CD4-positive, alpha-beta memory T cell (primary cell): ENCODE measurements at regions not wholly inside any gene's neighbourhood (a gene's known extent, or its start where the extent isn't known, plus 50 kb on each side); places are given as distances from the start of the nearest gene placed in this dataset.
"Not testable (repeated sequence)": the region's sequence is repeated elsewhere in the genome, so short reads cannot be mapped to it uniquely, and the experiment has no call there.

Experiments
- CTCF ChIA-PET: fragments of 350-600 bp; sonication (Branson Sonifier 250); formaldehyde crosslinking; loops from one replicate; lab custom pipeline; 2021; ENCODE audit warnings: inconsistent platforms; ENCODE audit not compliant: partially characterized antibody; lab: Charles Lee
- POLR2A ChIA-PET: fragments of 350-600 bp; sonication (Branson Sonifier 250); formaldehyde crosslinking; loops from one replicate; lab custom pipeline; 2021; ENCODE audit not compliant: partially characterized antibody; lab: Charles Lee
- DNase-seq, 5 donors: peaks; one replicate each; pipeline versions ENCODE4 v3.0.0 to v3.0.0-alpha.2; 2020 to 2022; ENCODE audit warnings: mixed read lengths in 1 of 5
- H3K27ac ChIP-seq: one replicate; pipeline ENCODE4 v1.7.0; 2013; ENCODE audit warnings: low read depth, low read length
- H3K27me3 ChIP-seq: 2 replicates; pipeline ENCODE4 v1.7.0; 2013; ENCODE audit warnings: mild to moderate bottlenecking, low read length, moderate library complexity; ENCODE audit not compliant: insufficient read depth
- H3K36me3 ChIP-seq: 2 replicates; pipeline ENCODE4 v1.7.0; 2013; ENCODE audit warnings: mild to moderate bottlenecking, low read length, moderate library complexity; ENCODE audit not compliant: insufficient read depth
- H3K4me1 ChIP-seq: 2 replicates; pipeline ENCODE4 v1.7.0; 2013; ENCODE audit warnings: mild to moderate bottlenecking, low read length, moderate library complexity; ENCODE audit not compliant: insufficient read depth
- H3K4me3 ChIP-seq, 2 donors: one replicate each; pipeline ENCODE4 v1.7.0; 2013; ENCODE audit warnings: low read length in 2 of 2, mild to moderate bottlenecking in 1 of 2
- H3K9me3 ChIP-seq, 2 donors: one replicate each; pipeline ENCODE4 v1.7.0; 2013; ENCODE audit warnings: low read length in 2 of 2, control low read depth in 1 of 2; ENCODE audit not compliant: control insufficient read depth in 1 of 2
- H3K27ac Mint-ChIP-seq, 7 donors: one replicate each; pipeline ENCODE4 v1.8.0; 2020 to 2021; ENCODE audit warnings: mixed read lengths in 7 of 7, mild to moderate bottlenecking in 6 of 7, inconsistent platforms in 3 of 7, moderate library complexity in 3 of 7
- H3K27me3 Mint-ChIP-seq, 2 donors: one replicate each; pipeline ENCODE4 v1.8.0; 2020 to 2021; ENCODE audit warnings: mixed read lengths in 2 of 2
- H3K36me3 Mint-ChIP-seq, 2 donors: one replicate each; pipeline ENCODE4 v1.8.0; 2020 to 2021; ENCODE audit warnings: mixed read lengths in 2 of 2, inconsistent platforms in 1 of 2, mild to moderate bottlenecking in 1 of 2
- H3K4me1 Mint-ChIP-seq, 4 donors: one replicate each; pipeline ENCODE4 v1.8.0; 2020 to 2021; ENCODE audit warnings: mixed read lengths in 4 of 4, mild to moderate bottlenecking in 1 of 4
- H3K4me3 Mint-ChIP-seq, 8 donors: one replicate each; pipeline ENCODE4 v1.8.0; 2020 to 2021; ENCODE audit warnings: mixed read lengths in 8 of 8, mild to moderate bottlenecking in 7 of 8, moderate library complexity in 6 of 8, inconsistent platforms in 3 of 8
- H3K9me3 Mint-ChIP-seq, 8 donors: one replicate each; pipeline ENCODE4 v1.8.0; 2020 to 2021; ENCODE audit warnings: mixed read lengths in 8 of 8, mild to moderate bottlenecking in 5 of 8, inconsistent platforms in 3 of 8, moderate library complexity in 1 of 8
- intact Hi-C: fragments of 100-400 bp; cut with micrococcal nuclease; formaldehyde crosslinking; loops from one replicate; pipeline ENCODE4 v1.15.1; 2023

GRCh38 chr4:53886090-53886489 is 178.3 kb downstream of the CHIC2 start:
- Mint-ChIP-seq H3K4me1 (no peaks in the 10 kb centered on the region), H3K27me3 (peaks cover 0 to 7% of the 10 kb centered on the region in 2 donors), H3K36me3 (no peaks in the 10 kb centered on the region), H3K27ac (no peak overlapping the region), H3K9me3 (peaks cover 0 to 11% (median 1%) of the 10 kb centered on the region in 8 donors), H3K4me3 (no peak overlapping the region)
- Histone ChIP-seq H3K9me3 (no peaks in the 10 kb centered on the region), H3K4me1 (no peaks in the 10 kb centered on the region), H3K27me3 (no peaks in the 10 kb centered on the region), H3K36me3 (no peaks in the 10 kb centered on the region), H3K27ac (no peak overlapping the region), H3K4me3 (no peak overlapping the region)
- intact Hi-C loops, result no loop called here
- DNase-seq, result no peak
- ChIA-PET POLR2A (no interaction called here), CTCF (no interaction called here)

- H3K4me1 Mint-ChIP-seq, result no peaks in the 10 kb centered on the region
- H3K4me1 ChIP-seq, result no peaks in the 10 kb centered on the region
- CTCF ChIA-PET, result interaction anchor here (1.4 kb wide), 1 partner anchor 348 kb away, joined by 5 read pairs; no protein-coding TSS in a partner anchor
- no peaks in the 10 kb centered on the region for H3K36me3 Mint-ChIP-seq
- H3K27ac Mint-ChIP-seq, result no peak overlapping the region
- H3K27me3 Mint-ChIP-seq, result peaks cover 0 to 7% of the 10 kb centered on the region in 2 donors
- POLR2A ChIA-PET, result no interaction called here
- peaks cover 0 to 11% (median 1%) of the 10 kb centered on the region in 8 donors for H3K9me3 Mint-ChIP-seq
- no peak overlapping the region for H3K27ac ChIP-seq
- H3K9me3 ChIP-seq, result no peaks in the 10 kb centered on the region
- no peak overlapping the region for H3K4me3 ChIP-seq
- H3K4me3 Mint-ChIP-seq, result no peak overlapping the region
- intact Hi-C loops, result no loop called here
- no peak for DNase-seq
- no peaks in the 10 kb centered on the region for H3K27me3 ChIP-seq
- H3K36me3 ChIP-seq, result no peaks in the 10 kb centered on the region
These were observed 178.7 kb downstream of the CHIC2 start for GRCh38 chr4:53885668-53886067.

GRCh38 chr4:53877096-53877495 is 187.3 kb downstream of the CHIC2 start:
- intact Hi-C loops, result not testable (repeated sequence)

GRCh38 chr4:53866055-53866454 is 198.3 kb downstream of the CHIC2 start:
- no peaks in the 10 kb centered on the region for H3K9me3 Mint-ChIP-seq
- no peak for DNase-seq
- no peaks in the 10 kb centered on the region for H3K36me3 Mint-ChIP-seq
- Histone ChIP-seq H3K4me1 (no peaks in the 10 kb centered on the region), H3K27ac (no peak overlapping the region), H3K9me3 (no peaks in the 10 kb centered on the region), H3K27me3 (no peaks in the 10 kb centered on the region), H3K4me3 (no peak overlapping the region), H3K36me3 (no peaks in the 10 kb centered on the region)
- no peak overlapping the region for H3K4me3 Mint-ChIP-seq
- H3K27ac Mint-ChIP-seq, result no peak overlapping the region
- ChIA-PET CTCF (no interaction called here), POLR2A (no interaction called here)
- intact Hi-C loops, result no loop called here
- H3K4me1 Mint-ChIP-seq, result no peaks in the 10 kb centered on the region
- H3K27me3 Mint-ChIP-seq, result peaks cover 0 to 2% of the 10 kb centered on the region in 2 donors

More at GRCh38 chr4:53877096-53877495, 187.3 kb downstream of the CHIC2 start:
- DNase-seq, H3K4me3 Mint-ChIP-seq, H3K9me3 ChIP-seq, H3K27me3 Mint-ChIP-seq, H3K4me1 Mint-ChIP-seq, H3K27me3 ChIP-seq, H3K27ac ChIP-seq, H3K4me1 ChIP-seq, H3K4me3 ChIP-seq, H3K36me3 ChIP-seq, CTCF ChIA-PET, H3K36me3 Mint-ChIP-seq, POLR2A ChIA-PET, H3K27ac Mint-ChIP-seq: not testable (repeated sequence)
- peaks cover 0 to 15% (median 0%) of the 10 kb centered on the region in 8 donors for H3K9me3 Mint-ChIP-seq

- no peaks in the 10 kb centered on the region for H3K36me3 Mint-ChIP-seq
- Histone ChIP-seq H3K27ac (no peak overlapping the region), H3K27me3 (no peaks in the 10 kb centered on the region), H3K36me3 (no peaks in the 10 kb centered on the region), H3K4me1 (no peaks in the 10 kb centered on the region), H3K4me3 (no peak overlapping the region), H3K9me3 (no peaks in the 10 kb centered on the region)
- no peaks in the 10 kb centered on the region for H3K4me1 Mint-ChIP-seq
- no peak overlapping the region for H3K4me3 Mint-ChIP-seq
- H3K27me3 Mint-ChIP-seq, result peaks cover 0 to 2% of the 10 kb centered on the region in 2 donors
- H3K27ac Mint-ChIP-seq, result no peak overlapping the region
- ChIA-PET CTCF (no interaction called here), POLR2A (no interaction called here)
- intact Hi-C loops, result no loop called here
- H3K9me3 Mint-ChIP-seq, result no peaks in the 10 kb centered on the region
- no peak for DNase-seq
These were observed 199.4 kb downstream of the CHIC2 start for GRCh38 chr4:53865054-53865453.

- intact Hi-C loops, result no loop called here
- H3K4me1 Mint-ChIP-seq, result no peaks in the 10 kb centered on the region
- H3K27ac ChIP-seq, result no peak overlapping the region
- H3K9me3 Mint-ChIP-seq, result no peaks in the 10 kb centered on the region
- H3K27ac Mint-ChIP-seq, result no peak overlapping the region
- no peak overlapping the region for H3K4me3 ChIP-seq
- no peak for DNase-seq
- no peaks in the 10 kb centered on the region for H3K4me1 ChIP-seq
- ChIA-PET CTCF (interaction anchor here (0.5 kb wide), 1 partner anchor 67 kb away, joined by 5 read pairs; no protein-coding TSS in a partner anchor), POLR2A (no interaction called here)
- no peaks in the 10 kb centered on the region for H3K27me3 ChIP-seq
- no peaks in the 10 kb centered on the region for H3K9me3 ChIP-seq
- H3K27me3 Mint-ChIP-seq, result peaks cover 0 to 2% of the 10 kb centered on the region in 2 donors
- H3K4me3 Mint-ChIP-seq, result no peak overlapping the region
- H3K36me3 Mint-ChIP-seq, result no peaks in the 10 kb centered on the region
- H3K36me3 ChIP-seq, result no peaks in the 10 kb centered on the region
These were observed 200.6 kb downstream of the CHIC2 start for GRCh38 chr4:53863736-53864365.

GRCh38 chr4:53863158-53863557 is 201.2 kb downstream of the CHIC2 start:
- no peak overlapping the region for H3K27ac Mint-ChIP-seq
- H3K9me3 ChIP-seq, result no peaks in the 10 kb centered on the region
- ChIA-PET POLR2A (no interaction called here), CTCF (no interaction called here)
- H3K27me3 ChIP-seq, result no peaks in the 10 kb centered on the region
- no peak overlapping the region for H3K27ac ChIP-seq
- DNase-seq, result no peak
- H3K4me3 Mint-ChIP-seq, result no peak overlapping the region
- H3K4me1 Mint-ChIP-seq, result no peaks in the 10 kb centered on the region
- H3K36me3 Mint-ChIP-seq, result no peaks in the 10 kb centered on the region
- H3K4me3 ChIP-seq, result no peak overlapping the region
- peaks cover 0 to 2% of the 10 kb centered on the region in 2 donors for H3K27me3 Mint-ChIP-seq
- H3K9me3 Mint-ChIP-seq, result no peaks in the 10 kb centered on the region
- intact Hi-C loops, result no loop called here
- no peaks in the 10 kb centered on the region for H3K4me1 ChIP-seq
- no peaks in the 10 kb centered on the region for H3K36me3 ChIP-seq
